Sciatic nerve (tissue), 2 donors: ENCODE measurements at regions not wholly inside any gene's neighbourhood (a gene's known extent, or its start where the extent isn't known, plus 50 kb on each side); places are given as distances from the start of the nearest gene placed in this dataset.
"Not testable (repeated sequence)": the region's sequence is repeated elsewhere in the genome, so short reads cannot be mapped to it uniquely, and the experiment has no call there.

Source experiments
- ATAC-seq: fragments of 200-7000 bp; cut with Tn5 transposase; one replicate; pipeline ENCODE4 v1.9.1; 2020; ENCODE audit warnings: mild to moderate bottlenecking, moderate library complexity
- DNase-seq: peaks from one replicate; pipeline ENCODE4 v3.0.0-alpha.2; 2020; ENCODE audit warnings: low spot score
- intact Hi-C: fragments of 100-400 bp; cut with DNase I; formaldehyde crosslinking; loops from one replicate; pipeline ENCODE4 v1.14.2; 2022
- donor health status: DM: no; HTN: no; CAD: no.
- donor health status: DM: no; HTN: no; CAD: no.

- ATAC-seq, result no peak
- no peak for DNase-seq
- intact Hi-C loops, result no loop called here
These were observed 626.6 kb downstream of the MCTP2 start for GRCh38 chr15:94858011-94858410.

GRCh38 chr15:94858449-94858848 lies 627.1 kb downstream of the MCTP2 start:
- intact Hi-C loops, result no loop called here
- no peak for DNase-seq
- no peak for ATAC-seq

GRCh38 chr15:94858920-94859319 lies 627.6 kb downstream of the MCTP2 start:
- ATAC-seq, result no peak
- intact Hi-C loops, result no loop called here
- DNase-seq, result no peak

GRCh38 chr15:94864600-94864999 lies 633.2 kb downstream of the MCTP2 start:
- intact Hi-C loops, result no loop called here
- DNase-seq (no peak), ATAC-seq (no peak)

- intact Hi-C loops, DNase-seq, ATAC-seq: not testable (repeated sequence)
These were observed 636.9 kb downstream of the MCTP2 start for GRCh38 chr15:94868265-94868664.

- intact Hi-C loops, result no loop called here
- DNase-seq (no peak), ATAC-seq (no peak)
These were observed 644.2 kb downstream of the MCTP2 start for GRCh38 chr15:94875550-94875949.

- no peak for ATAC-seq
- intact Hi-C loops, result no loop called here
These were observed 646.5 kb downstream of the MCTP2 start for GRCh38 chr15:94877833-94878232.

GRCh38 chr15:94882071-94882712 lies 650.8 kb downstream of the MCTP2 start:
- no peak for ATAC-seq
- DNase-seq, result no peak
- intact Hi-C loops, result no loop called here

More at GRCh38 chr15:94877833-94878232, 646.5 kb downstream of the MCTP2 start:
- DNase-seq, result no peak

- no peak for ATAC-seq
- no peak for DNase-seq
- intact Hi-C loops, result no loop called here
These were observed 656.0 kb downstream of the MCTP2 start for GRCh38 chr15:94887391-94887790.

- intact Hi-C loops, result no loop called here
- DNase-seq (no peak), ATAC-seq (no peak)
These were observed 657.8 kb downstream of the MCTP2 start for GRCh38 chr15:94889153-94889552.

GRCh38 chr15:94893091-94893490 lies 661.7 kb downstream of the MCTP2 start:
- ATAC-seq (no peak), DNase-seq (no peak)
- intact Hi-C loops, result no loop called here

- intact Hi-C loops, result no loop called here
- ATAC-seq, result no peak
- DNase-seq, result no peak
These were observed 662.7 kb downstream of the MCTP2 start for GRCh38 chr15:94894056-94894455.

GRCh38 chr15:94909510-94909909 lies 678.1 kb downstream of the MCTP2 start:
- DNase-seq (no peak), ATAC-seq (no peak)
- intact Hi-C loops, result no loop called here

GRCh38 chr15:94910166-94910565 lies 678.8 kb downstream of the MCTP2 start:
- no peak for DNase-seq
- intact Hi-C loops, result no loop called here
- no peak for ATAC-seq

GRCh38 chr15:94912760-94913159 lies 681.4 kb downstream of the MCTP2 start:
- no peak for ATAC-seq
- intact Hi-C loops, result no loop called here
- no peak for DNase-seq

GRCh38 chr15:94917068-94917467 lies 685.7 kb downstream of the MCTP2 start:
- ATAC-seq (no peak), DNase-seq (no peak)
- intact Hi-C loops, result no loop called here

GRCh38 chr15:94921936-94922335 lies 690.6 kb downstream of the MCTP2 start:
- no peak for DNase-seq
- ATAC-seq, result peak; percentile 21
- intact Hi-C loops, result no loop called here

GRCh38 chr15:94924057-94924456 lies 692.7 kb downstream of the MCTP2 start:
- peak; percentile 89 for ATAC-seq
- DNase-seq, result no peak
- intact Hi-C loops, result no loop called here

- intact Hi-C loops, result no loop called here
- ATAC-seq, result peak; percentile 25
- DNase-seq, result peak; percentile 61
These were observed 693.7 kb downstream of the MCTP2 start for GRCh38 chr15:94924971-94925598.

GRCh38 chr15:94925680-94926079 lies 694.3 kb downstream of the MCTP2 start:
- intact Hi-C loops, result no loop called here
- ATAC-seq (no peak), DNase-seq (no peak)

- intact Hi-C loops, result no loop called here
- ATAC-seq, result peak; percentile 21
- no peak for DNase-seq
These were observed 695.6 kb downstream of the MCTP2 start for GRCh38 chr15:94927003-94927402.
